ENCODE measurements at regions not wholly inside any gene's neighbourhood (a gene's known extent, or its start where the extent isn't known, plus 50 kb on each side); places are given as distances from the start of the nearest gene placed in this dataset.

DNA sequence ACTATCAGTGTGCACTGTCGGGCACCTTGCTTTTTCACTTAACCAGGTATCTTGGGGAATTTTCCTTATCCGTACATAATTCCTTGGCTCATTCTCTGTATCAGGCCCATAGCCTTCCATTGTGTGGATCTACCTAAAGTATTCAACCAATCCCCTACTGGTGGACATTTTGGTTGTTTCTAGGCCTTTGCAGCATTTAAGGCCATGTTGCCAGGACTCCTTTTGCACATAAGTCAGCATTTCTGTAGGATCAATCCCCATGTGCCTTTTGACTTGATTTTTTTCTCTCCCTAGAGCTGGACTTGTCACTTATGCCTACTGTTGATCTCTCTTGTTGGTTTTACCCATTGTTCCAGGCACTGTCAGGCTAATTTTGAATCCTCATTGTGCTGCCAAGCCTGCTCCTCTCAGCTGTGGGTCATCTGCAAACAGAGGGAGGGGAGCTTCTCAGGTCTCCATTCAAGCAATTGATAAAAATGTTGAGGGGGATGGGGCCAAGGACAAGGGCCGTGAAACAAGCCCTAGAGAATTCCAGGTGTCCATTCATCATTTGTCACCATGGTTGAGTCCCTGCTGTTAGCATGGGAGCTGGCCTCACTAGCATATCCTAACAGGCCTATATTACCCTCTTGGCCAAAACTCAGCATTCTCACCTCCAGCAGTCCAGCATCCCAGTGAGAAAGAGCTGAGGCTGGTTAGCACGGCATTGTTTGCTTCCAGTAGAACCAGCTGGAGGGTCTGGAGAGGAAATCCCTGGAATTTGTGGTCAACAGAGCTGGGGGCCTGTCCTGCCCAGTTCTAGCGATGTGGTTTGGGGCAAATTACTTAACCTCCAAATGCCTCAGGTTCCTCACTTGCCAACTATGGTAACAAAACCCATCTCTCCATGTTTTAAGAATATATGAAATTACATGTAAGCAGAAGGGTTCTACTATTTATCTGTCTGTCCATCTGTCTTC is 178.4 kb downstream of the MRPL14 start:
- no peak for DNase-seq

DNA sequence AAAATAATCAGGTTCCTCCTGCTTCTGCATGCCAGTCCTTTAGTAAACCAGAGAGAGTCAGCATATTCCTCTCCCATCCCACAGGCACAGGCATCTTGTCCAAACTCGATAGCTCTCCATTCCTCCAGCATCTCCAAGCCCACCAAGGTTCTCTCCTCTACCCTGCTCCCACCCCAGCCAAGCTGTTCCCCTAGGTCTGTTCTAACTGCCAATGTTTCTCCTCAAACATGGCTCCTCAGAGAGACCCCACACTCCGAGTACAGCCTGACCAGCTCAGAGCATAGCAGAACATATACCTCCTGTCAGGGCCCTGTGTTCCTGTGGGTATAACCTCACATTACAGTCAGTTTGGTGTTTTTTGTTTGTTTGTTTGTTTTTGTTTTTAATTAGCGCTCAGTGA is 177.8 kb downstream of the VEGFA start:
- no peak for DNase-seq

- no peak for DNase-seq
These were observed 176.8 kb downstream of the VEGFA start for GRCh38 chr6:43946641-43947363.

- no peak for DNase-seq
These were observed 175.7 kb downstream of the VEGFA start for GRCh38 chr6:43945768-43946080.

- DNase-seq = no peak
These were observed 175.1 kb downstream of the VEGFA start for GRCh38 chr6:43944908-43945767.

DNA sequence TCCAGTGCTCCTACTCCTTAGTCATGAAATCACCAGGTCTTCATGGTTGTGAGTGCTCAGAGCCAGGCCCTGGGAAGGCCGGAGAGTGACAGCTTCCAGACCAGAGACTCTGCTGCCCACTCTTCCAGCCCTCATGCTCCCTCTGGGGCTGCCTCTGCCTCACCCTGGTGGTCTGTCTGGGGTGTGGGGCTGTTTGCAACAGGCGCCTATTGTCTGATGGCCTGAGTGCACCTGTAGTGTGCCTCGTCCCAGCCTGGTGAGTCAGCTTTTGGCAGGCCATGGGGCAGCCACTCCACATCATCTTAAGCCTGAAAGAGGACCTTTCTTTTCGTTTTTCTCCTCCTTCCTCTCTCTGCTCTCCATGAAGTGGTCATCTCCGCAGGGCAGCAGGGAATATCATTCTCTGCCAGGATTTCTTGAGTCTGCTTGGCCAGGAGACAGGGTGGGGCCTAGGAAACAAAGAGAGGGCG is 173.8 kb downstream of the VEGFA start:
- no peak for DNase-seq

GRCh38 chr6:43943099-43943766 is 173.2 kb downstream of the VEGFA start:
- DNase-seq = no peak

DNA sequence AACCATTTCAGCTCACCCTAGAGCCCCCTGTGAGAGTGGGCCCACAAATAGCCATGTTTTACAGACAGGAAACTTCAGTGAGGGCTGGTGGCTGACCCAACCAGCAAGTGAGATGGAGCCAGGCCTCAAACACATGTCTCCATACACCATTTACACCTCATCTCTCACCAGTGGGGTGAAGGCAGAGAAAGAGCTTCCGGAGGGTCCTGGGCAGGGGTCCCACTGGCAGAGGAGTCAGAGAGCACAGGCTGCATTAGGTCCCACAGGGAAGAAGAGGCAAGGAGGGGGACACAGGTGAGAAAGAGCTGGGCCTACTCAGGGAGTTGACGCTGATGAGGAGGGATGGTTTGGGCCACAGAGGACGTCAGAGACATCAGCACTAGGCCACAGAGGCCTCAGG is 172.6 kb downstream of the VEGFA start:
- no peak for DNase-seq

- no peak for DNase-seq
These were observed 172.0 kb downstream of the VEGFA start for GRCh38 chr6:43942011-43942442.

DNA sequence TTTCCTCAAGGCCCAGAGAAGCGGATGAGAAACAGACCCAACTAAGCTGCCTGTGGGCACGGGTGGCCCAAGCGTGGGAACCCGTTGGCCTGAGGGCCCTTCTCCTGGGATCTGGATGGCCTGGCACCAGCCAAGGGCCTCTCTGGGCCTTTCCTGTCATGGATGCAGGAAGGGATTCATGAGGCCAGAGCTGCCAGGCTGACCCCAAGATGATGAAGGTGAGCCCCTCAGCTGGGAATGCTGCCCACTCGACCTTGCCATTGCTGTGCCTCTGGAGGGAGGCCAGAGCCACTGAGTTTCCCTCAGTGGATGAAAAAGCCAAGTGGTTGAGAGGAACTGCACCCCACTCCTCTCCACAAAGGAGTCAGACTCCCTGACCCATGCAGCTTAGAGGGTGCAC is 171.2 kb downstream of the VEGFA start:
- no peak for DNase-seq

GRCh38 chr6:43940393-43941087 is 170.5 kb downstream of the VEGFA start:
- no peak for DNase-seq

DNA sequence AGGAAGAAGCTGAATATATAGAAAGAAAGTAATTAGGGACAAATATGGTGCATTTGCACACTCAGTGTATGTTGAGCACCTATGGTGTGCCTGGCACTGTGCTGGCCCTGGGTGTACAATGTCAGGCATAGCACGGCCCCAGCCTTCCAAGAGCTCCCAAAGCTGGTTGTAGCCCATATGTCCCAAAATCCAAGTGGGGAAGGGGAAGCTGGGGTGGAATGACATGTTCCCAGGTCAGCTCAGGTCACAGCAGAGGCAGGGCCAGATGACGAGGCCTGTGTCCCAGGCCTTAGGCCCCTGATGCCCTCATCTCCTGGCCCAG is 170.0 kb downstream of the VEGFA start:
- DNase-seq = no peak

DNA sequence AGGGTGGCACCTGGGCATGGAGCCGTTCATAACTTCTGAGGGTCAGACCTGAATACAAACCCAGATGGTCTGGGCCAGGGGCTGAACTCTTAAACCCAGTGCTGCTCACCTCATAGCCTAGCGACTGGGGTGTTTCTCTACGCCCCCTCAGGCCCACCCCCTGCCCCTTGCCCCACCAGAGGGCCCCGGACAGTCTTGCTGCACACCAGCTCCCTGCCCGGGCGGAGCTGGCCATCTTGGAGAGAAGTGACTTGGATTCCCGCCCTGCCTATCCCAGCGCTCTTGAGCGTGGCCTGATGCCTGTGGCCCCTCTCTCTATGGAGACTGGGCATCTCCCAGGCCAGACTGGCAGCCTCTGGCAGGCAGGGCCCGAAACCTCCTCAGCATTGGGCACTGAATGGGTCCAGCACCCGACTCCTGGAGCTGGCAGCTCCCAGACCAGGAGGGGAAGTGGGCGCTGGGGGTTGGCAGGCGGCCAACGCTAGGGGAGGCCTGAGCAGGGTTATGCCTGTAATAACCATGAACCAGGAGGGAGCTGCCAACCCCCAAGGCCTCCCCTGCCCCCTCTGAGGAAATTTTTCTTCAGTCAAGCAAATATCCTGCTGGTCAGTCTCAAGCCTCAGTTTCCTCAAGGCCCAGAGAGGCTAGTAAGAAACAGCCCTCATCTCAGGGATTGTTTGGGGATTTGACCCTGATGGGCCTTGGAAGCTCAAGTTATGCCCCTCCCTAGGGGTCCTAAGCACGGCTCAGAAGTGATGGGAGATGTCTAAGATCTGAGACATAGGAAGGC is 169.5 kb downstream of the VEGFA start:
- no peak for DNase-seq

GRCh38 chr6:43938178-43939105 is 168.4 kb downstream of the VEGFA start:
- DNase-seq = no peak

DNA sequence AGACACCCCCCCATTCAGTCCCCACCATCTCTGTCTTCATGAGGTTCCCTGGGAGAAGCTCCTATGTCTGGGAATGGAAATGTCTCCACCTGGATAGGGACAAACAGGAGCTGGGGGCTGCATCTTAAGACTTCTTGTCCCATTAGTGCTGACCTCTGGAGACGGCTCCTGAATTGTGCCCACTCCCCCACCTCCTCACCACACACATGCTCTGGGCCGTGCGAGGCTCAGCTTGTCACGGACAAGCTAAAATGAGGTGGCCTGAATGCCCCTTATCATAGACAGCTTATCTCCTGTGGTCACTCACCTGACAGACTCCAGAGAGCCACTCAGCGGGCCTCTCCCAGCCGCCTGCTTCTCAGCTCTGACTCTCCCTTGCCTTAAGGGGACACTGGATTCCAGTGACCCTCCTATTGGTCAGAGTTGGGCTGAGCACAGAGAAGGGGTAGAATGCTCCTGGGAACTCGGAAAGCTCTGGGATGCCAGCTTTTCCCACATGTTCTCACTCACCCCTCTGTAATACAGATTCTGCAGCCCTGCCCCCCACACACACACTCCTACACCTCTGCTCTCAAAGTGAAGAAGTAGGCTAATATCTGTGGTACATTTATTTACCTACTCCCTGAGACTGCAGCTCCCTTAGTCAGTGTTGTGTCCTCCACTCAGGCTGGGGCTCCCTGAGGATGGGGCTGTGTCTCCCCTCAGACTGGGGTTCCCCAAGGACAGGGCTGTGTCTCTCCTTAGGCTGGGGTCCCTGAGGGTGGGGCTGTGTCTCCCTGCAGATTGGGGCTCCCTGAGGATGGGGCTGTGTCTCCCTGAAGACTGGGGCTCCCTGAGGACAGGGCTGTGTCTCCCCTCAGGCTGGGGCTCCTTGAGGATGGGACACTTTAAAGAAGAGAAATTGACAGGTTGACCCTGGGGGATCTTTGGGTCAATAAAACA is 167.5 kb downstream of the VEGFA start:
- no peak for DNase-seq

DNA sequence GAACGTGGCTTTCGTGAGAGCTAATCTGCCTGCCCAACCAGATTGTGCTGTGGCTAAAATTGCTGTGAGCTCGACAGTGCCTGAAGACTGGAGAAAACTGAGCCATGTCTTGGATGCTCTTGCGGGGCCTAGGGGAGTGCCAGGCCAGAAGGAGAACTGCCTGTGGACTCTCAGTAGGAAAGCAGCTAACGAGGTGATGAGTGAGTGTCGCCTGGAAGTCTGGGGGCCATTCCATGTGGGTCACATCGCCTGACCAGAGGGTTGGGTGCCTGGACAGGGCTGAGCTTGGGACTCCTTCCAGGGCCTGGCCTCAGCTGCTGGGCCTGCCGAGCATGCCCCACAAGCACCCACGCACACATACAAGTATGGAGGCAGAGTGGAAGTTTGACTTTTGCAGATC is 166.5 kb downstream of the VEGFA start:
- no peak for DNase-seq

DNA sequence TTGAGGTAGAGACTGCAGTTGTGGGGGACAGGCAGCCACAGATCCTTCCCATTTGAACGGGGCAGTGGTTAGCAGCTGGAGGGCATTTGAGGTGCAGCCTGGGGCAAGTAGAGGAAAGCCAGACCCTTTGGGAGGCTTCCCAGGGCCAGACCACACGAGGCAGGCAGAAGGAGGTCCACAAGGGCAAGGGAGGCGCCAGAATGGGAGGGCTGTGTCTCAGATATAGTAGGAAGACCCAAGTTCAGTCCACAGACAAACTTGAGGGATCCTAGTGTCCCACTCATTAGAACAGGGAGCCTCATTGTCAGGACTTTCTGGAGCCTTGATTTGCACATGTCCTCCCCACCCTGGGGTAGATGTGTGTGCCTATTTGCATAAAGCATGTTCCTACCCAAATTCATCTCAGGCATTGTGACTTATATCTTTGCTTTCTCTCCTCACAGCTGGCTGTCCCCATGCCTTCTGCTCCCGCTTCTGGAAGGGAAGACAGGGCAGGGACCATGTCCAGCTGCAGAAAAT is 166.0 kb downstream of the VEGFA start:
- DNase-seq = peak in 1 of 5 donors; percentile 1

DNA sequence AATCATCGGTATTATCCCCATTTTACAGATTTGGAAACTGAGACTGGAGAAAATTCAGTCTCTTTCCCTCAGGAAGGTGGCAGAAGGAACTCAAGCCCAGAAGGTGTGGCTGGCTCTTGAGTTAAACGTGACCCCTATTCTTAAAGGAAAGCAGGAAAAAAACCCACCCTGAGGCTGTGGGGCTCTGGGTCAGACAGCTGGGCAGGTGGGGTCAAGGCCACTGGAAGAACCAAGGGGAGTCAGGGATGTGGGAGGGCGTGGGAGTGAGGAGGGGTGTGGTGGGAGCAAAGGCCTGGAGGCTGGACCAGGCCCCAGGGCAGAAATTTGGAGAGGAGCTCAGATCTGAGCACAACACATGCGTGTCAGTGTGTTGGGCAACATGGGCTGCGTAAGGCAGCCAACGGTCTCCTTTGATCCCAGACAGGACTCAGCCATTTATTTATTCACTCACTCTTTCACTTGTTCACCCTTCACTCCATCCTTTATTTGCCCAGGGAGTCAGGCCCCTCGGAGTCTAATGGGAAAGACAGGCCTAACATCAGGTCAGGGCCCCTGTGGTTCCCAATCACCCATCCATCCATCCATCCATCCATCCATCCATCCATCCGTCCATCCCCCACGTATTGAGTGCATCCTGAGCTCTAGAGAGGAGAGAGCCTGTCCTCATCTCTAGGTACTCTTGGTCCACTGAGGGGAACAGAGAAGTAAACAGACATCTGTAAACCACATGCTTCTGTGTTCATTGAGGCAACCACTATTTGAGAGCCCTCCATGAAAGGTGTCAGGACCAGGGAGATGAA is 165.0 kb downstream of the VEGFA start:
- no peak for DNase-seq
